ENCODE measurements at regions not wholly inside any gene's neighbourhood (a gene's known extent, or its start where the extent isn't known, plus 50 kb on each side); places are given as distances from the start of the nearest gene placed in this dataset.
"Not testable (repeated sequence)": the region's sequence is repeated elsewhere in the genome, so short reads cannot be mapped to it uniquely, and the experiment has no call there.

DNA sequence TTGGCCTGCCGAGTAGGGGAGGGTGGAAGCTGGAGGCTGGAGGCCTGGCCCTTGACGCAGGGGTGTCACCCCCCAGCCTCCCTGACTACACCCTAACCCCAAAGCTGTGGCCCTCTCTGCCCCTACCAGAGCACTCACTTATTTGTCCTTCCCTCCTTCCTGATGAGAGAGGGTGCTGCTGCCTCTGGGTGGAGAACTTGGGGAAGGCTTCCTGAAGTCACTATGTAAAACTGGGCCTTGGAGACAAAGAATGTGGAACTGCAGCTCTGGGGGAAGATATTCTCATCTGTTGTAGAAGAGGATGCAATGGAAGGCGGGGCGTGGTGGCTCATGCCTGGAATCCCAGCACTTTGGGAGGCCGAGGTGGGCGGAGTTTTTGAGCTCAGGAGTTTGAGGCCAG is 485.2 kb downstream of the ZNF536 start:
- DNase-seq, result no peak

DNA sequence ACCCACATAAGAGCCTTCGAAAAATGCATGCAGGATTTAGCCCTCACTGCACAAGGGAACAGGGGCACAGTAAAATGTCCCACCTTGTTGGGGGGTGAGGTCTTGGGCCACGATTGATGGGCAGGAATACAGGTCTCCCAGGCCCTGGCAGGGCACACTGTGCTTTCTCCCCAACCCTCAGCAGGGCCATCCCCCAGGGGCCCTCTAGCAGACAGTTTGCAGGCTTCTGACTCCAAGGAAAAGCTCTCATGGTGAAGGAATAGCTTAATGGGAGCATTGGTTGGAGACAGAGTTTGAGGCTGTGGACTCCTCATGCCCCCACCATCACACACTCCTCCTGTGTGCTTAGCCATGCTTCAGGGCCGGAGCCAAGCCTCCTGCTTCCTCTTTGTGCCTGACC is 484.6 kb downstream of the ZNF536 start:
- no peak for DNase-seq

DNA sequence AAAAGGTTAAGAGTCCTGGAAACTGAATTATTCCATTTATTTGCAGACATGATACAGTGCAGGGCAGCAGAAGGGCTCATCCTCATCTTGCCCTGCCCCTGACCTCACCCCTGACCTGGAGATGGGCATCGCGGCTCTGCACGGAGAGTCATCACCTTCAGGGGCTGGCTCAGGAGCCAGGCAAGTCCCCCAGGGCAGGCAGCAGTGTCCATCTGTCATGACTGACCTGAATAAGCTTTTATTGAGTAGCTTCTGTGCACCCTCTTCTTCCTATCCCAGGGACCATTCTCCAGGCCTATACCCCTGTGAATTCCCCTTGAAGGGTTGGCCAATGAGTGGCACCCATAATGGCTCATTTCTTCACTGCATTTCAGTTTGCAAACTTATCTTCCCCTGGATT is 484.2 kb downstream of the ZNF536 start:
- DNase-seq, result no peak

DNA sequence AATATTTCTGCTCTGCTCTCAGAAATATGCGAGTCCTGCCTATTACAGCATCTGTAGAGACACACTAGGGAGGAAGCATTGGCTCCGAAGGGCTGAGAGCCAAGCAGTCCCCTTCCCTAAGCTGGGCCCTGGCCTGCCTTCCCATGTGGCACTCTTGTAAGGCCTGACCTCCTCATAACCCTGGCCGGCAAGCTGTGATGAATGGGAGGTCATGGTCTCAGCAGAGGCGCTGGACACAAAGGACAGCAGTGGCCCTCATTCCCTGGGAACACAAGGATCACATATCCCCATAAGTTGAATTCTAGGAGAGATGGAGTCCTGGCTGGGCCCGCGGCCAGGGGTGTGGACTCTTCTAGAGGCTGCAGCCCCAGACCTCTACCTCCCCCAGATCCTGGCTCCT is 483.3 kb downstream of the ZNF536 start:
- DNase-seq, result no peak

DNA sequence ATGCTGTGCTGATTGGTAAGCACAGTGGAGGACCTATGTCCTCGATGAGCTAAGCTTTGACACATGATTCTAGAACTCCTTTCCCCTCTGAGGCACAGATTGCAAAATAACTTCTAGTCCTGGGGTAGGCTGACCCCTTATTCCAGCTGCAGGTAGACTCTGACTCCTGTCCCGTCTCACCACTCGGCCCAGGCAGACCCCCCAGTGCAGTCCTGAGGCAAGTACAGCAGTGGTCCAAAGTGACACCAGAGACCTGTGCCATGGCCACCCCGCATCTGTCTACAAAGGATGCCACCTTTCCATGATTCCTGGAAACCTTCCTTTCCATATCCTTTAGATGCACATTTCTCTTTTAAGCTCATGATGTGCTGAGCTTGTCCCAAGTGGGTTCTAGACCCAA is 482.5 kb downstream of the ZNF536 start:
- no peak for DNase-seq

DNA sequence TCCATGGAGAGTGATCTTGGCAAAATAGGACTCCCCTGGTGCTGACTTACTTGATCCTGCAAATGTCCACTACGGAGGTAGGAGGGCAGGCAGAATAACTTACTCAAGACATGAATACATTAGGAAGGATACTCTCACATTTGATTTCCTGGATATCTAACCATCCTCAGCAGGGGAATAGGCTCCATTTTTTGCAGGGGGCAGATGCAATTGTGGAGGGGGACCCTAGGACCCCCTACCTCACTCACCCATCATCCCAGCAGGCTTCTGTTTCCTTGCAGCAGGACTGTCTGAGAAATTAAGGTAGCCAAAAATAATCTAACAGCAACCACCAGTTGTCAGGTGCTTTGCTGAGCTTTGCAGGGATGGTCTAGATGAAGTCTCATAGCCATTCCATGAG is 482.0 kb downstream of the ZNF536 start:
- no peak for DNase-seq

DNA sequence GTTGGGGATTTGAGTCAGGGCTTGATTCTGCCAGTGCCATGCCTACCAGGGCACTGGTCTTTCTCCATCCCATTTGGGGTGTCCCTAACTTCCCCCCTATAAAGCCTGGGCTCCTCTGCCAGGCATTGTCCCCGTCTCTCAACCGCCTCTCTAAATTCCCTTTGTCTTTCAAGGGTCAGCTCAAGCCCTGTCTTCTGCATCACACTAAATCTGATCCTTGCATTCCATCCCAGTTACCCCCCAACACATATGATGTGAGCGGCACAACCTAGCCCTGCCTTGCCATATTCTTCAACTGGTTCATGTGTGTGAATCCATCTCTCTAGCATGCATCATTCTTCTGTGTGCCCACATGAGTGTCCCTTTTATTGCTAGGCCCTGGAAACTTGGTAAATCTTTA is 480.9 kb downstream of the ZNF536 start:
- no peak for DNase-seq

DNA sequence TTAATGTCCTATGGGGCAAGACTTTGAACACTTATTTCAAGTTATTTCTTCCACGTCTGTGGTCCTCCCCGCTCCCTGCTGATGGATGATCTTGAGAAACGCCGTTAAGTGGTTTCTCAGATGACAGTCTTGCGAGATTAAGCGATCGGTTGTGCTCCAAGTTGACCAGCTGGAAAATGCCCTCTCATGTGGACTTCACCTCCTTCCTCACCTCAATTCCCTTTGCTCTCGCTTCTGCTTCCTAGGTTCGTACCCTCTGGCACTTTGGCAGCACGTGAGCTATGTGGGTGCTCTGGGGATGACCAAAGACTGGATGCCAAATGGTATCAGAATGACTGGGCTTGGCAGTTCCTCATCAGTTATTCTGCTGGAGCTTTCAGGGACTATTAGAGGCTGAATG is 480.0 kb downstream of the ZNF536 start:
- no peak for DNase-seq

DNA sequence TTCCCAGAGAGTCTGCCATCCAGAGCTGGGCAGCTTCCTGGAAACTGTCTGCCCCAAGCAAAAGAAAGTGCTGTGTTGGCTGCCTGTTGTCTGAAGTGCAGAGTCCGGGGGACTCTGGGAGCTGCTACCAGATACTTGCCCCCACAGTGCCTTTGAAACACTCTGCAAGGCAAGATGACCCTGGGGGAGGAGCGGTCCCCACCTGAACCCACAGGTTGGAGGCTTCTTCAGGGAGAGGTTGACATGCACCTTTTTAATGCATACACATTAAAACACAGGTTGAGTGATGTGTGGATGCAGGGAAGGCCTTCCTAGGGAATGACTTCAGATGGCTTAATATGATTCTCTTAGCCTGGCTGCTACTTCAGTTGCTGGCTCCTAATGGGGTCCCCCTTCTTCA is 479.5 kb downstream of the ZNF536 start:
- no peak for DNase-seq

DNA sequence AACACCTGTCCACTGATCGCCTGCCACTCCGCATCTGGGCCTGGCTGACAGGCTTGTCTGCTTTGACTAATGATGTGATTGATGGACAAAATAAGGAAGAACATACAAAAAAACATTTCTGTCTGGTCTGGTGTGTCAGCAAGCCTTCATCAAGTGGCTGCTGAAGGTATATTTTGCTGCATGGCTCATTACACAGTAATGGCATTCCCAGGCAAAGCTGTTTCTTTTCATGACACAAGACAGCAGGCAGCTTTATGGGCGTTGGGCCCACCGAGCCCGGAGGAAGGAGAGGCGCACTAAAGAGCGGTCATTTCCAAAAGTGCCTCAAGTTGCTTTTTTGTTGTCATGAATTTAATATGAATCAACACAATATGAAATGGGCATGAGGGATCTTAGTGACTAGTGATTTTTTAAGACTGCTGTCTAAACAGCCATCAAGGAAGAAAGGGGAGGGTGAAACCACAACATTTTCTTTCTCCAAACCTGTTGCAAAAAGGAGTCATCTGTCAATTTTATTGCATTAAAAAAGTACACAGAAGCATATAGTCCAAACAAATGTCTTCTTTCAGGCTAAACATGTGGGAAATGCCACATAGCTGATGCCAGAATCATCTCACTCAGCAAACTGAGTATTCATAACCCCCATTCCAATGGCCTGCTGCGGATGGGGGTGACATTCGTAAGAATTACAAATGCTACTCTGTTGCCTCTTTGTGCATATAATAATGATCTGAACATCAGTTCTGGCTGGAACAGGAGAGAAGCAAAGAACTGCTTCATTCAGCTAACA is 476.6 kb downstream of the ZNF536 start:
- no peak for DNase-seq

DNA sequence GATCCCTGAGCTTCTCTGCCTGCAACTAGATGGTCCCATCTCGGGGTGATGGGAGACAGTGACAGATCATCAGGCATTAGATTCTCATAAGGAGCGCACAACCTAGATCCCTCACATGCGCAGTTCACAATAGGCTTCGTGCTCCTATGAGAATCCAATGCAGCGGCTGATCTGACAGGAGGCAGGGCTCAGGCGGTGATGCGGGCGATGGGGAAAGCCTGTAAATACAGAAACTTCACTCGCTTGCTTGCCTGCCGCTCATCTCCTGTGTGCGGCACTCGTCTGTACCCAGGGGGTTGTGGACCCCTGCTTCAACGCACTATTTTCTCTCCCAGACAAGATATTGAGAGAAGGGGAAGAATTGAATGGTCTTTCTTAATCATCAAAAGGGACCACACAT is 473.9 kb downstream of the ZNF536 start:
- no peak for DNase-seq

DNA sequence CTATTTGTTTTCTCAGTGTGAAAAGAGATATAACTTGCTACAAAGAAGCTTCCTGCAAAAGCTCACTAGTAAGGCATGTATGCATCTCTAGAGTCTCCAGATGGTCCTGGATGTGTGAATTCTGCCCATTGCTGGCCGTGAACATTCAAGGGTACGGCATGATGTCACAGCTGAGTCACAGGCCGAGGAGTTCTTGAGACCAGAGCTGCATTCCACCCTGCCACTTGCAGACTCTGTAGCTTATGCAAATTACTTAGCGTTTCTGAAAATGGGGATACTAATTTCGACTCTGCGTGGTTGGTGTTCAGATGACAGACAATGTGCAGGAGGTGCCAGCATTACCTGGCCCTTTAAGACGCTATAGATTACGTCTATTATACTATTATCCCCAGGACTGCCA is 470.7 kb downstream of the ZNF536 start:
- DNase-seq, result no peak

DNA sequence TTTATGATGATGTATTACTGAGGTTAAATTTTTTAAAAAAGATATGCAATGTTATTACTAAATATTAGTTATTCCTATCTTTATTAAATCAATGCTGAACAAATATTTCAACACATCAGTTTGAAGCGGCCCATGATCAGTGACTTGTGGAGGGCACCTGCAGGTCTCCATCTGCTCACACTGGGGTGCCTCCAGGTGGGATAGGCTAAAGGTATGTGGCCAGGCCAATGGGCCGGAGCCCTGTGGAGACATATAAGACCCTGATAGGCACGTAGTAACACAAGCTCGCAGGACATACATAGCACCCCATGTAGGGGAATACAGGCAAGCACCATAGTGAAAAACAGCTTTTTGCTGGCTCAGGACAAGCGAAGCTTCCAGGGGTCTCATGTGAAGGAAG is 469.8 kb downstream of the ZNF536 start:
- DNase-seq, result no peak

DNA sequence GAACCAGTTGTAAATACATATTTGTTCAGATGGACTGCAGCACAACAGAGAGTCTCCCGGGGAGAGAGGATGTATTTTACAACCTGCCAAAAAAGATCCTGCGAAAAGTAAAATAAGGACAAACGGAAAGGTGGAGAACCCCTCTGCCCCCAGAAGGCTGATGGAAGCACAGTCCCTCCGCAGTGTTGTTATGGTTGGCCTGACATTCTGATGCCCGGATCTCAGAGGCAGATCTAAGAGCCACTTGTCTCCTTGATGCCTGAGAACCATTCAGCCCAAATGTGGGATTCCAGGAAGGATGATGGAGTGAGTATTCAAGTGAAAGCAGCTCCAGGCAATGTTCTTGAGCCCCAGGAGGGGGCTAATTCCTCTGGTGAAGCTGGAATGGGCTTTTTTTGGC is 458.7 kb downstream of the ZNF536 start:
- DNase-seq, result no peak

DNA sequence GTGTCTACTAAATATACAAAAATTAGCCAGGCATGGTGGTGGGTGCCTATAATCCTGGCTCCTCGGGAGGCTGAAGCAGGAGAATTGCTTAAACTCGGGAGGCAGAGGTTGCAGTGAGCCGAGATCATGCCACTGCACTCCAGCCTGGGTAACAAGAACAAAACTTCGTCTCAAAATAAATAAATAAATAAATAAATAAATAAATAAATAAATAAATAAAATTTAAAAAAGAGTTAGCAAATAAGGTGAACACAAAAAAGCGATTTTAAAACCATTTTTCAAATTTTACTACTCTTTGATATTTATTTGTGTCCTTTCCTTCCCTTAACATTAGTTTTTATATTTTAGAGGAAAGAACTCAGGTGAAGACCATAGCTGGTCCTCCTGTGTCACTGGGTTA is 453.3 kb downstream of the ZNF536 start:
- DNase-seq, result not testable (repeated sequence)

DNA sequence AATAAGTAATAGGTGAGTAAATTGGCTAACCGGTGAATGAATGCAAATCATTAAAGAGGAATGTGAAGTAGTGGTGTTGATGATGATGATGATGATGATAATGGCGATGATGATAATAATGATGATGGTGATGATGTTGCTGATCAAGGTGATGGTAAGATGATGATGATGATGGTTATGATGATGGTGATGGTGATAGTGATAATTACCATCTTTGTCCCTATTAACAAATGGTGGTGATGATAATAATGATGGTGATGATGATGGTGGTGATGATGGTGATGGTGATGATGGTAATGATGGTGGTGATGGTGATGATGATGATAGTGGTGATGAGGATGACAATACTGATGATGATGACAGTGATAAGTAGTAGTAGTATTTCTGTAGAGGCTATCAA is 452.6 kb downstream of the ZNF536 start:
- no peak for DNase-seq

DNA sequence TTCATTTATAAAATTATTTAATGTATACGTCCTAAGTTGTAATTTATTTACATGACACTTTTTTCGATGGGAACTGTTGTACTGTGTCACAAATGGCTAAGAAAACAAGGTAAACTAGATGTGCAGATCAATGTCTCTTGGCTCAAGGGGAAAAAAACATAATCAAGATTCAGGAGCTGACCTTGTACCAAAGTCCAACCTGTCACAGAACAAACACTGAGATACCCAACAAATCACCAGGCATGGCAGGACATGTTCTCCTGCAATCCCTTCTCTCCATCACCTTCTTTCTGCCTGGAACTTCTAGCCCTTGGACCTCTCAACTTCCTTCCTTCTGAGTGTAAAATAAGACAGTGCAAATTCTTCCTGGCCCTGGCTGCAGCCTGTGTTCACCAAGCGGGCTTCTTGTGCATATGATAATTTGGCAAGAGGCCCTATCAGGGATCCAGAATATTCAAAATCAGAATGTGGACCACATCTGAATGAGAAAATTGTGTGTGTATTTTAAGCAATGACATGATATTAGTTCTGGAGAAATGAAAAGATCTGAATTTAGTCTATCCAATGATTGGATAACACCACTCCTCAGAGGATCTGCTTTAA is 445.9 kb downstream of the ZNF536 start:
- no peak for DNase-seq

DNA sequence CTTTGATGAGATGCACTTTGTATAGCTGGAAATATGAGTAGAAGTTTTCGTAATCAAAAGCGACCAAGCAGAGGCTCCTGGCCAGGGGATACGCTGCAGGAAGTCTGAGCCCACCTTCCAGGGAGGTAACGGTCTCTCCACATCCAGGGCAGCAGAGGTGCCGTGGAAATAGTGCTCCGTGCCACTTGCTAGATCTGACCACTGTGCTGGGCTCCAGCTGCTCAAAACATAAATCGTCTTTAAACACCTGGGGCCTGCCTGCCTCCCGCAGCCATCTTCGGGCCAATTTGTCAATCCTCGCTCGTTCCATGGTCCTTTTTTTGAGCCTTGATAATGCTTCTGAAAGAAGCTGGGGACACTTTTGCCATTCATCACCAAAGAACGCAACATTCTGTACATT is 445.0 kb downstream of the ZNF536 start:
- no peak for DNase-seq

DNA sequence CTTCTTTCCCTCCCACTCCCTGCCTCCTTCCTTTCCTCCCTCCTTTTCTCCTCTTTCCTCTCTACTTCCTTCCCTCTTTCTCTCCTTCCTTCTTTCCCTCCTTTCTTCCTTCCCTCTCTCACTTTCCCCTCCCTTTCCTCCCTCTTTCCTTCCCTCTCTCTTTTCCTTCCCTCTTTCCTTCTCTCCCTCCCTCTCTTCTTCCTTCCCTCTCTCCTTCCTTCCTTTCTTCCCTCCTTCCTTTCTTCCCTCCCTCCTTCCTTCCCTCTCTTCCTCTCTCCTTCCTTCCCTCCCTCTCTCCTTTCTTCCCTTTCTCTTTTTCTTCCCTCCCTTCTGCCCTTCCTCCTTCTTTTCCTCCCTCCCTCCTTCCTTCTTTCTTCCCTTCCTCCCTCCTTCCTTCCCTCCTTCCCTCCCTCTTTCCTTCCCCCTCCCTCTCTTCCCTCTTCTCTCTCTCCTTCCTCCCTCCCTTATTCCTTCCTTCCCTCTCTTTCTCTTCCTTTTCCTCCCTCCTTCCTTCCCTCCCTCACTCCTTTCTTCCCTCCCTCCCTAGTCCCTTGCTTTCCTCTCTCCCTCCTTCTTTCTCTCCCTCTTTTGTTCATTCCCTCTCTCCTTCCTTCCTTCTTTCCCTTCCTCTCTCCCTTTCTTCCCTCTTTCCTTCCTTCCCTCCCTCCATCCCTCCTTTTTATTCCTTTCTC is 443.9 kb downstream of the ZNF536 start:
- DNase-seq, result no peak

DNA sequence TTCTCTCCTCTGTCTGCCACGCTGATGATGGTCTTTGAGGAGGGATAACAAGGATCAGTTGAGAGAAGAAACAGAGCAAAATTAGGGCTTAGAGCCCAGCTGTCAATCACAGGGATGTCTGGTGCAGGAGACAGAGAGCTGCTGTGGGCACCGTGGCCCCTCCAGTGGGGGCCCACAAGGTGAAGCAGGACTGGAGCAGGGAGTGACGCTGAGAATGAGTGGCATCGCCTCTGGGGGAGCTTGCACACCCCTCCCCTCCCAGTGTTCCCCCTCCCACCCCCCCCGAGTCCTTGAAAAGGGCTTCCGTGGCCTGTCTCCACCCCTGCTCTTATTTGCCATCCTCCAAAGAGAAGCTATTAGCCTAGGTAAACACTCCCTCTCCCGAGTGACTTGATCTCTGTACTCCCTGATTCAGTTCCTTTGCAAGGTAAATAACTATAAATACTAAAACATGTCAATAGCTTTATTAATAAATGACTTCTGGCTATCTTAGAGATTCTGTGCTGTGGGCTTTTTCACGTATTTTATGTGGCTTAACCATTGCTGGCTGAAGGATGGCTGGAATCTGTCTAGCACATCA is 440.0 kb downstream of the ZNF536 start:
- DNase-seq, result no peak

DNA sequence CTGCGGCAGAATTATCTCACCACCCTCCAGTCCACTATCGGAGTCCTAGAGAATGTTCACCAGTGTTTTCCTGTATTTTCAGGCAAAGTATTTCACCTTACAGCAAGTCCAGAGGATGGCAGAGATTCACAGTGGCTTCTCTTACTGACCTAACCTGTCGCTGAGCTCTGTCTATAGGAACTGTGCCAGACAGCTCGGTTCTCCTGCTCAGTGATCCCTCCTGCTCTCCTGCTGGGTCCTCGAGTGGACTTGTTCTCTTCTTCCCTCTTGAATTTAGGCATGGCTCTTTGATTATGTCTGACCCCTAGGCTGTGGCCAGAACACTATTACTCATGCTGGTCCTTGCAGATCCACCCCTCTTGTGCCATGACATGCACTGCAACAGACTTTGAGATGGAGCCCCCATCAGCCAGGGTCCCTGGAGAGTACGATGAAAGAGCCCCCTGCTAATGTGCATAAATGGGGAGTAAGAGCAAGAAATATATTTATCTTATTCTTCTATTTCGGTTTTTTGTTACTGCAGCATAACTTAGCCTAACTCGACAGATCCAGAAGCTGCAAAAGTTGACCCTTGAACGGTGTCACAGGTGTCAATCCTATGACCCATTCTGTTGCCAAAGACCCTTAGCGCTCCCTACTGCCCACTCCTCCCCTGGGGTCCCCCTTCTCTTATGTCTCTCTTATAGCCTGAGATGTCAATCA is 439.4 kb downstream of the ZNF536 start:
- no peak for DNase-seq

DNA sequence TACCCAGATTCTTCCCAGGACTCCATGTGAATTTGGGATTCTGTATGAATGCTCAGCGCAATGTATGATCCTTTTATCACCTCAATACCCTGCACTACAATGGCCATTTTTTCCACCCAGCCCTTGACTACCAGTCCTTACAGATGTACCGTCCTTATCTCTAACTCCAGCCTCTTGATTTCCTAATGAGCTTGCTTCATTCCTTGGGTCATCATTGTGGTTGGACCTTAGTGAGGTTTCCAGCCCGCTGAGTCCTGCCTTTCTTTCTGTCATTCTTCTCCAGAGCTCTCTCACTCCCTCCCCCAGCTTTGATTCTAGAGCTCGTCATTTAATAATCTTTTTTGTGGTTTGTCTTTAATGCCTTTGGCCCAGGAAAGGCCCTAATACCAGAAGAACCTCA is 438.5 kb downstream of the ZNF536 start:
- DNase-seq, result no peak

DNA sequence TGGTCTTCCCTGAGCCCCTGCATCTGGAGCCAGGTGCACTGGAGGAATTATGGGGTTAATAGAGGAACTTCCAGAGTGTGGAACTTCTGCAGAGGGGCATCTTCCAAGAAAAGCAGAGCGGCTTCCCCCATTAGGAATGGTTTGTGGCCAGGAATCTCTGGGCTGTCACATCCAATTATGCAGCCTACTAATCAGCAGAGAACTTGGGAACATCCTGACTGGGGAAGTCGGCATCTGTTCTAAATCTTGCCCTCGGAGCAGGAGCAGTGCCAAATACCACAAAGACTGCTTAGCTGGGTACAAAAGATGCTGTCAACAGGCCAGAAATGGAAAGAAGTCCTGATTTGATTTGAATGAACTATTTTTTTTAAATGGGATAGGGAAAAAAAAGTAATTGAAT is 435.1 kb downstream of the ZNF536 start:
- no peak for DNase-seq
